HG02885 (cell line): ENCODE measurements at regions not wholly inside any gene's neighbourhood (a gene's known extent, or its start where the extent isn't known, plus 50 kb on each side); places are given as distances from the start of the nearest gene placed in this dataset.

Experiments
- ATAC-seq: cut with Tn5 transposase; IDR thresholded peaks from one replicate; pipeline ENCODE4 v1.9.1; 2021; ENCODE audit warnings: mild to moderate bottlenecking; ENCODE audit not compliant: unreplicated experiment, poor library complexity

- ATAC-seq: no peak
Observed at GRCh38 chr6:138690975-138691594, 82.5 kb upstream of the CCDC28A start.

- ATAC-seq: no peak
Observed at GRCh38 chr6:138691595-138692057, 81.9 kb upstream of the CCDC28A start.

GRCh38 chr6:138692058-138692977 is 81.3 kb upstream of the CCDC28A start:
- peak; percentile 60 for ATAC-seq

GRCh38 chr6:138692978-138693909 is 80.3 kb upstream of the CCDC28A start:
- ATAC-seq: peak; percentile 65

- no peak for ATAC-seq
Observed at GRCh38 chr6:138695193-138695592, 78.4 kb upstream of the CCDC28A start.

DNA sequence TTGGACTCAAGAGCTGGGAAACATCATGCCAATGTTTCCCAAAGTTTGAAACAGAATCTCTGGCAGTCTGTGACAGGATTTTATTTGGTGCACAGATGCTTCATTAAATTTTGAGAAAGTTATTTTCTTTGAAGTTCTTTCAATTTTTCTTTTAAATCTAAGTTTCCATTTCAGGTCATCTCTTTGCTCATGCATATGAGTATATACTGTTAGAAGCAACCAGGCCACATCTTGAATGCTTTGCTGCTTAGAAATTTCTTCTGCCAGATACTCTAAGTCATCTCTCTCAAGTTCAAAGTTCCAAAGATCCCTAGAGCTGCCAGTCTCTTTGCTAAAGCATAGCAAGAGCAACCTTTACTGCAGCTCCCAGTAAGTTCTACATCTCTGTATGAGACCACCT is 59.1 kb upstream of the CCDC28A start:
- no peak for ATAC-seq

DNA sequence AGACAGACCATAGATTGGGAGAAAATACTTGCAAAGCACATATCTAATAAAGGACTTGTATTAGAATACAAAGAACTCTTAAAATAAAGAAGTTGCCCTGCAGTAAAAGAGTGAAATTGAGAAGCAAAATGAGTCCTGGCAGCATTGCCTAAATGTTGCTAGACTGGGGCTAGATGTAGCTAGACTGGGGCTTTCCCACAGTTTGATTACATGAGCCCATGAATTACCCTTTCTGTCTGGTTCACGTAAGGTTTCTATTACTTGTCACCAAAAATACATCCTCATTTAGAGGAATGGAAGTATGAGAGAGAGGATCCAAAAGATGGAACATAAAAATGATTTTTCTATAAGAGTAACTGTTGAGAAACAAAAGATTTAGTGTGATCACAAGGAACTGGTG is 57.6 kb upstream of the CCDC28A start:
- ATAC-seq: no peak

DNA sequence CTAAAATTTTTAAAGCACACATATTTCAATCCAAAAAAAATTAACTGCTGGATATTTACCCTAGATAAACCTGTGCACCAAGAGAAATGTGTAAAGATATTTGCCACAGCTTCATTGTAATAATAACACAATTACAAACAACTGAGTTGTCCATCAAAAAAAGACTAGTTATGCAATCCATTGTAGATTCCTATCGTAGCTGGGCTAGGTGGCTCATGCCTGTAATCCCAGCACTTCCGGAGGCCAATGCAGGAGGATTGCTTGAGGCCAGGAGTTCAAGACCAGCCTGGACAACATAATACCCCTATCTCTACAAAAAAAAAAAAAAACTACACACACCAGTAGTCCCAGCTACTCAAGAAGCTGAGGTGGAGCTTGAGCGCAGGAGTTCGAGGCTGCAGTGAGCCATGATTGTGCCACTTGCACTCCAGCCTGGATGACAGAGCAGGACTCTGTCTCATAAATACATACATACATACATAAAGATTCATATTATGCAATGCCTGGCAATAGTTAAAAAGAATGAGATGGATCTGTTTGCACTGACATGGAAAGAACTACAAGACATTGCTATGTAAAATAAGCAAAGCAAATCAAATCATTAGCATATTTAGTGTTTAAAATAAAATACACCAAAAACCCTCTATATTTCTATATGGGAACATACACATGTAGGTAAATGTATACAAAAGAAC is 56.5 kb upstream of the CCDC28A start:
- no peak for ATAC-seq

- ATAC-seq: no peak
Observed at GRCh38 chr6:138719011-138719635, 54.4 kb upstream of the CCDC28A start.

DNA sequence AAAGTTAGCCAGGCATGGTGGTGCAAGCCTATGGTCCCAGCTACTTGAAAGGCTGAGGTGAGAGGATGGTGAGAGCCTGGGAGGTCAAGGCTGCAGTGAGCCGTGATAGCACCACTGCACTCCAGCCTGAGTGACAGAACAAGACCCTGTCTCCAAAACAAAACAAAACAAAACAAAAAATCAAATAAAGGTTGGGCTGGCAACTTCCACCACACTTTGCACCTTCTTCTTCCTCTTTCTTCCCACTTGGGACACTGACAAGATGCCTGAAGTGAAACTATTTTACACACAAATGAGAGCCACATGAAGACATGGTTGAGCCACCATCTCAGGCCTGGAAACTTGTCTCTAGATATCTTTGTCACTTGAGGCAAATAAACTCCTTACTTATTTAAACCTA is 53.8 kb upstream of the CCDC28A start:
- no peak for ATAC-seq

DNA sequence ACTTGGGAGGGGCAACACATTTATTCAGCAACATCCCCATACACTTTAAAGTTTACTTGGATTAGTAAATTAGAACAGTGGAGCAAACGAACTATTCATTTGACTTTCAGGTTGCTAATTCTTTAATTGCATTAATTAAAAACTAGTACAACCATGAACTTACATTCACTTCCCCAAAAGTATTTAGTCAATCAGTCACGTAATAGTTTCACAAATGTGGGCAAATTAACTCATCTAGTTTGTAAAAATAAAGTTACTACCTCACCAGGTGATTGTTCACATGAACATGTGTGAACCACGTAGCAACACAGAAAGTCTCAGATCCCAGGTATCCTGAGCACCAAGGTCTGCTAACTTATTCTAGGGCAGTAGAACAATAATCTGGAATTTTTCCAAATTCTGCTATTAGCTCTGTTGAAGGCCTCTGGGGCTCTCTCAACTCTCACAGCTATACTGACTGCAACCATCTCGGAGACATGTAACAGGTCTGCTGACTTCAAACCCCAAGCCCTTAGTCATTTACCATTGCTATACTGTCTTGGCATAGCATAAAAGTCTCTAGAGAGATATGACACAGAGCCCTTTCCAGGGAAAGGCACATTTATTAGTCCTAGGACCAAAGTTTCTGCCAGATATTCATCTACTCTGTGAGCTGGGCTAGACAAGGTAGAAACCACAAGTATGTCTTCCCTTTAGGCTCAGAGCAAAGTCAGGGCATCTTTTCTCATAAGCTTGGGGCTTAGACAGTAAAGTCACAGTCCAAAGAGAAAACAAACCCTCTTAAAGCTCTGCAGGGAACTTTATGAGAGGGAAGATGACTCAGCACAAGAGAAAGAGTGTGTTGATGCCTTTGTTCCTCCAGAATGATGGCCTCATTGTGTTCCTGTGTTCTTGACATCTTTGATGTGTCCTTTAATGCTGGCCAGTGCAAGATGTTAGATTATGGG is 50.9 kb upstream of the CCDC28A start:
- no peak for ATAC-seq
